NB4 (cell line): ENCODE measurements at regions not wholly inside any gene's neighbourhood (a gene's known extent, or its start where the extent isn't known, plus 50 kb on each side); places are given as distances from the start of the nearest gene placed in this dataset.

ENCODE experiments used
- MYC ChIP-seq: IDR thresholded peaks from 2 replicates; pipeline ENCODE4 v1.6.1; 2011; ENCODE audit warnings: low read depth, low read length
- POLR2A ChIP-seq: IDR thresholded peaks from 2 replicates; pipeline ENCODE4 v1.6.1; 2011; ENCODE audit warnings: mild to moderate bottlenecking; ENCODE audit not compliant: insufficient read length; ENCODE audit errors: extremely low read depth

DNA sequence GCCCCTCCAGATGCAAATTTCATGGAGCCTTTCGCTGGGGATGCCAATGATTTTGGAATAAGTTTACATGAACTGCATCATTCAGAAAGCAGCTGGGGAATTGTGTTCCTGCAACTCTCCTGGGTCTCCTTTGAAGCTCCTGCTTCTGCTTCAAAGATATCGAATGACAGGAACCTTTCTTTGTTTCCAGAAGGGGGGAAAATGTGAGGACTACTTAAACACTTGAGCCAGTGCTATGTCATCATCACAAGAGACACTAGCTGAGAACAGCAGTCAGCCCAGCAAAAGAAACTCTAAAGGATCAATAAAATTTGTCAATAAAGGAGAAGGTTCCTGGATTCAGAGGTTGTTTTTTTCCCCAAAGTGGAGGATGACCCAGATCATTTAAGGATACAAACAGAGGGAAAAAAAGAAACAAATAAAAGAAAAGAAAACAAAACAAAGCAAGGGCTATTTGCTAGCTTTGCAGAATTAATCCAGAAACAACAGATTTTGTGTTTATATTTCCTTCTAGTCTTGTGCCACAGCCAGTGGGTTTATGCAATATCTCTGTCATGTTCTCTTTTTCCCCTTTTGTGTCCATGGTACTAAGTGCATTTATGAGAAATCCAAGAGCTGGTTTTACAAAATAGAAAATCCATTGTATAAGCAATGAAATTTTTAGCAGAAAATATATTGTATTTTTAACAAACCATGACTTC lies 463.7 kb downstream of the CDH2 start:
- TF ChIP-seq MYC: no peak
- no peak for TF ChIP-seq POLR2A
